HCEC 1CT (cell line): ENCODE measurements at regions not wholly inside any gene's neighbourhood (a gene's known extent, or its start where the extent isn't known, plus 50 kb on each side); places are given as distances from the start of the nearest gene placed in this dataset.
"Not testable (repeated sequence)": the region's sequence is repeated elsewhere in the genome, so short reads cannot be mapped to it uniquely, and the experiment has no call there.

Source experiments
- DNase-seq: peaks from one replicate; pipeline ENCODE4 v3.0.0-alpha.2; 2017

- not testable (repeated sequence) for DNase-seq
Measured at GRCh38 chr2:111291566-111291965, 170.9 kb downstream of the BCL2L11 start.

DNA sequence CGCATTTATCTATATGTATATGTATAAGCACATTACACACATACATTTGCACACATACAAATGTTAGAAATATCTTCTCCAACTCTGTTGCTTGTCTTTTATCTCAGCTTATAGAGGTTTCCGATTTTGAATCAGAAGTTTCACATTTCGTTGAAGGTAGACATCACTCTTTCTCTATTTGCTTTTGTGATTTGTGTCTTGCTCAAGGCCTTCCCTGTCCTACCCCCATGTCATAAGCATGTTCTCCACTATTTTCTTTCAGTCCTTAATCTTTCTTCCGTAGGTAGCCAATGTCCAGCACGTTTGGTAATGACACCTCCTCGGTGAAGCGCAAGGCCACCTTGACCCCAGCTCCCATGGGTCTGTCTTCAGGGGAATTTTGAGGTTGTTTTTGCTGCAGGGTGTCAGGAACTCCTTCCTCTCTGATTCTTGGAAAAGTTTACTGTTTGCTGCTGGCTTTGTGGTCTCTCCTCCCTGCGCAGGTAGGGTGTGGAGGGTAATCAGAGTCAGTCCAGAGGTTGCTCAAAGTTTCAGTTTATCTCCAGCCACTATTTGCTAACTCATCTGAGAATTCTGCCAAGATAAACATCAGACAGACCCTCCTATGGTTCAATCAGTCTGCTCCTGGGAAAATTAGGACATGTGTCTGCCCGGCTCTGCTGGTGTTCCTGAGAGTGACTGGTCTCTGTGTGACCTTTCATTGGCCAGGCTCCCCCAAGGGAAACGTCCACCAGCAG, 171.7 kb downstream of the BCL2L11 start:
- not testable (repeated sequence) for DNase-seq

DNA sequence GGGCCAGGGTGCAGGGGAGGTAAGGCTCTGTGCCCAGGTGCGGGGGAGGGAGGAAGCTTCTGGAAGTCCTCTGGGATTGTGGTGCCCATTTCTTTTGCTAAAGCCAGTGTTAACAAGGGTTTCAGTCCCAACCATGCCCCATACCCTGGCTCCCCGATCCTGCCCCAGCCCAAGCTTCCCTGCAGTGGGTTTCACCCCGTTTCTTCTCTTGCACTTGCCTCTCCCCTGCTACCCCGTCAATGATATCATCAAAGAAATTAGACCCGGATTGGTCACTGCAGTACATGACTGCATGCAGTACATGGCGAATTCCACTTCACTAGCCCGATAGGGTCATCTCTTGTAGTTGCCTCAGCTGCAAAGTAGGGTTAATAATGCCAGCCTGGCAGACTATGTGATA, 174.0 kb downstream of the BCL2L11 start:
- not testable (repeated sequence) for DNase-seq

- DNase-seq: not testable (repeated sequence)
Measured at GRCh38 chr2:111296122-111296804, 175.5 kb downstream of the BCL2L11 start.

DNA sequence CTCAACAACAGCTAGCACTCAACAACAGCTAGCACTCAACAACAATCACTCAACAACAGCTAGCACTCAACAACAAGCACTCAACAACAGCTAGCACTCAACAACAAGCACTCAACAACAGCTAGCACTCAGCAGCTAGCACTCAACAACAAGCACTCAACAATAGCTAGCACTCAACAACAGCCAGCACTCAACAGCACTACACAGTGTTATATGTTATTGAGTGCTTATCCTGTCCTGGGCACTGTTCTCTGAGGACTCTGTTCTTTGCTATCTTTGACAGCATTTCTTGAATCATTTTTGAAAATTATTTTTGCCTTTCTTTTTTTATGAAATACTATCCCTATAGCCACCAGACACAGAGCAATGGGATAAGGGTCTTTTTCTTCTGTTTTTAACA, 176.4 kb downstream of the BCL2L11 start:
- not testable (repeated sequence) for DNase-seq

- not testable (repeated sequence) for DNase-seq
Measured at GRCh38 chr2:111298927-111299326, 178.2 kb downstream of the BCL2L11 start.

DNA sequence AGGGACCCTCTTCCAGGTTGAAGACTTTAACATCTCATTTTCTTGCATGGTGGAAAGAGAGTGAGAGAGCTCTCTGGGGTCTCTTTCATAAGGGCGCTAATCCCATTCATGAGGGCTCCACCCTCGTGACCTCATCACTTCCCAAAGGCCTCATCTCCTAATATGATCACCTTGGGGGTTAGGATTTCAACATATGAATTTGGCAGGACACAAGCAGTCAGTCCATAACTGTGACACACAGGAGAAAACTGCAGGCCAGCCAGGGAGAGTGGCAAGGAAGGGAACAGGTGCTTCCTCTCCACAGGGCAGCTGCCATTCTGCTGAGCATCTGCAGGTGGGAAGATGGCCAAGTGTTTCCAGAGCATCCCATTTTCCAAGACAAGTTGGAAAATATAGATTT, 178.9 kb downstream of the BCL2L11 start:
- DNase-seq: not testable (repeated sequence)

- not testable (repeated sequence) for DNase-seq
Measured at GRCh38 chr2:111301677-111302076, 181.0 kb downstream of the BCL2L11 start.

DNA sequence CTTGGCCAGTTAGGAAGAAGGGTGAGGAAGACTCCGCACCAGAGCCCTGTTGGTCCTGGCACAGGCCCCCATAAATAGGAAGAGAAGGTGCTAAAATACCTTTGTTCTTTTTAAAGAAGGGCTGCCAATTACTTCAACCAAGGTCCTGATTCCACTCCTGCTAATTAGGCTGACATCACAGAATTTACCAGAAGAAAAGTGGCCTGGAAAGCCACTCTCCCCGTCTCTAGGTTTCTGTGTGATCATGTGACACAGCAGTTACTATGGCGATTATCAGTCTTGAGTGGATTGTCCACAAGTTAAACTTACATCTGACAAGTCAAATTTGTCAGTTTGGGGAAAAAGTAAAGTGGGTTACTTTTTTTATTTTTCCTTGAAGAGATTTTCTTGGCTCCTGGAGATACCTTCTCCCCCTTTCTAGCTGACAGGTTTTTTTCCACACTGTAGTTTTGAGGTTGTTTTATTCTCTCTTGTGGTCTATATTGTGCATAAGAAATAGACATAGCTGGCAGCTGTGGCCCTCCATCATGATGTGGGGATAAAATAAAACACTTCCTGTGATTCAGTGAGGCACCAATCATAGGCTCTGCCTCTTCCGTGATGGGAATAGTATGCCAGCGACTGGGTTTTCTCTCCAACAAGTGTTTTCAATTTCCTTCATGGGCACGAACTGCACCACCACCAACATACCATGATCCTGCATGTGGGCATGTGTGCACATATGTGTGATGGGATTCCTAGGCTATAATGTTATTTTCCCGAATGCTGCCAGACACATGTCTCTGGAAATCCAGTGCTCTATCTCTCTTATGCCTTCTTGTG, 181.9 kb downstream of the BCL2L11 start:
- not testable (repeated sequence) for DNase-seq

GRCh38 chr2:111307302-111307701, 186.6 kb downstream of the BCL2L11 start:
- not testable (repeated sequence) for DNase-seq

GRCh38 chr2:111309231-111310075, 188.7 kb downstream of the BCL2L11 start:
- not testable (repeated sequence) for DNase-seq

DNA sequence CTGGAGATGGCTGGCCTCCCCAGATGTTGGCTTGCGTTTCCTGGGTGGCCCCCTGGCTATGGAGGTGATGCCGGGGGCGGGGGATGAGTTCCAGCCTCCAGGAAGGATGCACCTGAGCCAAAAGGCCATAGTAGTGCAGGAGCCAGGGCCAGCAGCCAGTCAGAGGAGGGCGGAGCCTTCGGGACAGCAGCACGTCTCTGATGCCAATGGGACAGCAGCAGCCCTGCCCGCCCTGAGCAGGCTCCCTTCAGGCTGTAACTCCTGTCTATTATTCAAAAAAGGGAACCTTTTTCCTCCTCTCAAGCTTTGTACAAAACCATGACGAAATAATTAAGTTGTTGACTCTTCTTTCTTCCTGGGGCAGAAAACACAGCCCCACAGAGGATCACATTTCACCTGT, 189.7 kb downstream of the BCL2L11 start:
- not testable (repeated sequence) for DNase-seq

DNA sequence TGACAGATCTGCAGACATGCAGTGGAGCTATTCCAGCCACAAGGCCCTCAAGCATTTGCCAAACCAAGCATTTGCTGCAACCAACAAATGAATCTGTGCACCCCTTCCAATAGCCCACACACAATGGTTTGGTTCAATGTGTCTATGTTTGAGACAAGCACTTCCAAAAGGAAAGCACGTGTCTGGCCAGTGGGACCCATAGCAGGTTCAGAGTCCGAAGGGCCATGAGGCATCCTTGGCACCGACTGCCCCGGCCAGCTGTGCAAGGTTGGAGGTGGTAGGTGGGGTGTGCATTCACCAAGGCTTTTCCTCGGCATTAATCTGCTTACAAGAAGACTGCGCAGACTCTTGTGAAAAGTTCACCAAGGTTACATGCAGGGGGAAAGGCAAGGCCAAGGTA, 190.9 kb downstream of the BCL2L11 start:
- DNase-seq: not testable (repeated sequence)

DNA sequence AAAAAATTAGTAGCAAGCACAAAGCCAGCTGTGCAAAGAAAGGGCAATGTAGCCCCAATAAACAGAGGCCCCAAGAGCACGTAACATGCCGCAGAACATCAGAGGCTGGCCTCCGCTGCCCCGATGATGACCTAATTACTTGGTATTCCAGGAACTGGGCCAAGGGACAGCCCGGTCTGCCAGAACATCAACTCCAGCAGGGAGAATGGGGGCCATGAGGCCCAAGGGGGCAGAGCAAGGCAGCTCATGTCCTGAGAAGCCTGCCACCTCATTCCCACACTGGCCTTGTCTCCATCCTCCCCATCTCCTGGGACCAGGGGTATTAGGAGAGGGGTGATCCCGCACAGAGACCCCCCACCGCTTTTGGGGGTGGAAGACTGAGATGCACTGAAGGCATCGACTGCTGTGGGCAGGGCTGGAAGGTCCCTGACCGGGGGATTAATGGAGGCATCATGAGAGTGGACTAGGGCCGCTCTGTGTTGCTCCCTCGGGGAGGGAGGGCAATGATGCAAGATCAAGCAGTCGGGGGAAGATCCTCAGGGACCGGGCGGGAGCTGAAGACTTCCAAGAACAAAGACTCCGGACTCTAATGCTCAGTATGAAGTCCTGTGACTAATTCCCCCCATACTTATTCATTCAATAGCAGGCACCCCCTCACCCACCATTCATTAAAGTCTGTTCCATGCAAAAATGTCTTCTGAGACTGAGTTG, 192.3 kb downstream of the BCL2L11 start:
- peak; percentile 63 for DNase-seq

- not testable (repeated sequence) for DNase-seq
Measured at GRCh38 chr2:111313711-111314110, 193.0 kb downstream of the BCL2L11 start.

DNA sequence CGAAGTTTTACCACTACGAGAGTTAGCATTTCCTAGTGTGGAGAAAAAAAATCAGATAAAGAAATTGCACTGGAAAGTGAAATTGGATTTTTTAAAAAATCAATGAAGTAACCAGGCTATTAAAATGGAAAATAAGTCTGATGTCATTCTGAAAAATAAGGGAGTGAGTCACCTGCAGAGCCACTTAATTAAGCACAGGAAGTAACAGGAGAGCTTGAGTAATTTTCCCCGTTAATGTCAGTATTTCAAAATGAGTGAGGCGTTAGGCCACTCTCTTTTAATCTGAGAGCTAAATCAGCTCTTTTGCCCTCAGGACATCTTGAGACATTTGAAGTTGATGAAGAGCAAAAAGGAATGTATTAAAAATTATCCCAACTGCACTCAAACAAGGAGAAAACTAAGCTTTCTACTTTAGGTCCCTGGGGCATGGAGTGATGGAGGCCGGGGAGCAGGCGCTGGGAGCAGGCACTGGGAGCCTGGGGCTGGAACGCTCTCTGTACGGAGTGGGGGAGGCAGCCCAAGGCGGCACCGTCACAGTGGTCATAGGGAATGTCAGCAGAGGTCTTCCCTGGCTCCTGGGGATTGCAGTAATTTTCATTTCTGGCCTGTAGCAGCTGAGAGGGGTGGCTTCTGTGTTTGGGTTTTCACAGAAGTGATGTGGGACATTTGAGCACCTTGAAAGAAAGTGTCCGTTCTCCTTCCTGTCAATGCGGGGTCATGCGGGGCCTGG, 194.6 kb downstream of the BCL2L11 start:
- not testable (repeated sequence) for DNase-seq

DNA sequence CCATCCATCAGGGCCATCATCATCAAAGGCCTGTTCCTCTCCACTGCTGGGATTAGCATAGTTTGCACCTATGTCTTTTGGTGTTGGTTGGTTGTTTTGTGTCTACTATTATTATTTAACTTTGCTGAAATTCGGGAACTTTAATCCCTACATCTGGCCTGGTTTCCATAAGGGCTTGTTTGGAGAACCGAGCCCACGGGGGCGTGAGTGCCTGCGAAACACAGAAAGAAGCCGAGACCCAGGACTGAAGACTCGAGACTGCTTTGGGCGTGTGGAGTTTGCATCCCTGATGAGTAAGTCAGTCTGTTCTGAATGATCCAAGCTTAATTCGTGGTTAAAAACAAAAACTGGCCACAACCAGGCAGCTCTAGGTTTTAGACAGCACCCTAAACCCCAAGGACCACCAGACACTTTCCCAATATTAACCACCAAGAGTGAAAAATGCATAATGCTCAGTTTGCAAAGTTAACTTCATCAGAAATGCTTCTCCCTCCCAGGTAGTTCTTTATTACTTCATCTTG, 195.6 kb downstream of the BCL2L11 start:
- DNase-seq: not testable (repeated sequence)

DNA sequence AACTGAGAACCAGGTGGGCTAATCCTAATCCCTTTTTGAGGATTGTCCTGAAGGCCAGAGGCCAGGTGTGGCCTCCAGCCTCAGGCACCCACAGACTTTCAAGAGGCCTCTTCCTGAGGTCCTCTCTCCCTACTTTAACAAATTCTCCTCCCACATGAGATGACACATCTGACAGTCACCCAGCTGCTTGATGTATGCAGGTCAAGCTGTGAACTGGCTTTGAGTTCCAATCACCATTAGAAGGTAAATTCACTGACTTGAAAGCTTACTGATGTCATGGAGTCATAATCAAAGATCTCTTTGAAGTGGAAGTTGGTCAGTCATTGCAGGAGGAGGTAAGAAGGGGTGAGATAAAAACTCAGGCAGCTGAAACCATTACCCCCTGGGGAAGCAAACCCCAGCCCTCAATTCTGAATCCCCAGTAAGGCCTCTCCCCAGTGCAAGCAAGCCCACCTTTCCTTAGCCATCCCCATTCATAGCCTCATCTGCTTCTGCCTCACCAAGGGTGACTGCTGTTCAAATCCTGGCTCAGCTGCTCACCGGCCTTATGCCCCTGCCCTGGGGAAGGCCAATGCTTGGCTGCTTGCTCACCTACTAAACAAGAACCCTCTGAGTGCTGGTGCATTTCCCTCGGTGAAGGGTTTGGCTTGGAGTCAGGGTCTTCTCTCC, 196.3 kb downstream of the BCL2L11 start:
- DNase-seq: not testable (repeated sequence)

DNA sequence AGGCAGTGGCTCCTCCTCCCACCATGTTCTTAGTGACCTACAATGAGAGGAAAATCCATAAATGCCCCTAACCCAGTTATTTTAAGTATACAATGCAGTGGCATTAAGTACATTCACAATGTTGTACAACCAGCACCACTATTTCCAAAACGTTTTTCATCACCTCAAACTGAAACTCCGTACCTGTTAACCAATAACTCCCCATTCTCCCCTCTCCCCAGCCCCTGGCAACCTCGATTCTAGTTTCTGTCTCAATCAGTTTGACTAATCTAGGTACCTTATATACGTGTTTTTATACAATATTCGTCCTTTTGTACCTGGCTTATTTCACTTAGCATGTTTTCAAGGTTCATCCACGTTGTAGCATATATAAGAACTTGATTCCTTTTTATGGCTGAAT, 198.8 kb downstream of the BCL2L11 start:
- DNase-seq: not testable (repeated sequence)

GRCh38 chr2:111320264-111320663, 199.6 kb downstream of the BCL2L11 start:
- not testable (repeated sequence) for DNase-seq
